ENCODE measurements at regions not wholly inside any gene's neighbourhood (a gene's known extent, or its start where the extent isn't known, plus 50 kb on each side); places are given as distances from the start of the nearest gene placed in this dataset.

GRCh38 chr12:11965258-11965910, 105.4 kb upstream of the BCL2L14 start:
- TF ChIP-seq JUND (IDR thresholded peaks at IDR 0.05; ENCODE audit: low read depth) = no peak
- no peak for DNase-seq (ENCODE audit: low read depth in 1 of 2, low spot score in 1 of 2)
- in situ Hi-C loops (cut with HindIII; ENCODE audit: low pct_unique_long_range_greater_than_20kb, low sequenced_read_pairs) = no loop called here

- DNase-seq (ENCODE audit: low read depth in 1 of 2, low spot score in 1 of 2) = no peak
- no peak for TF ChIP-seq JUND (IDR thresholded peaks at IDR 0.05; ENCODE audit: low read depth)
- in situ Hi-C loops (cut with HindIII; ENCODE audit: low pct_unique_long_range_greater_than_20kb, low sequenced_read_pairs) = no loop called here
These were observed 103.2 kb upstream of the BCL2L14 start for GRCh38 chr12:11967376-11968047.

- no peak for TF ChIP-seq JUND (IDR thresholded peaks at IDR 0.05; ENCODE audit: low read depth)
- no peak for DNase-seq (ENCODE audit: low read depth in 1 of 2, low spot score in 1 of 2)
- in situ Hi-C loops (cut with HindIII; ENCODE audit: low pct_unique_long_range_greater_than_20kb, low sequenced_read_pairs) = no loop called here
These were observed 102.7 kb upstream of the BCL2L14 start for GRCh38 chr12:11968048-11968383.

- in situ Hi-C loops (cut with HindIII; ENCODE audit: low pct_unique_long_range_greater_than_20kb, low sequenced_read_pairs) = no loop called here
- DNase-seq (ENCODE audit: low read depth in 1 of 2, low spot score in 1 of 2) = no peak
- no peak for TF ChIP-seq JUND (IDR thresholded peaks at IDR 0.05; ENCODE audit: low read depth)
These were observed 102.2 kb upstream of the BCL2L14 start for GRCh38 chr12:11968516-11968915.

GRCh38 chr12:11969437-11970154, 101.1 kb upstream of the BCL2L14 start:
- no peak for DNase-seq (ENCODE audit: low read depth in 1 of 2, low spot score in 1 of 2)
- no peak for TF ChIP-seq JUND (IDR thresholded peaks at IDR 0.05; ENCODE audit: low read depth)
- in situ Hi-C loops (cut with HindIII; ENCODE audit: low pct_unique_long_range_greater_than_20kb, low sequenced_read_pairs) = no loop called here

GRCh38 chr12:11970155-11970520, 100.6 kb upstream of the BCL2L14 start:
- no peak for TF ChIP-seq JUND (IDR thresholded peaks at IDR 0.05; ENCODE audit: low read depth)
- DNase-seq (ENCODE audit: low read depth in 1 of 2, low spot score in 1 of 2) = no peak
- in situ Hi-C loops (cut with HindIII; ENCODE audit: low pct_unique_long_range_greater_than_20kb, low sequenced_read_pairs) = no loop called here

- no peak for DNase-seq (ENCODE audit: low read depth in 1 of 2, low spot score in 1 of 2)
- TF ChIP-seq JUND (IDR thresholded peaks at IDR 0.05; ENCODE audit: low read depth) = no peak
- in situ Hi-C loops (cut with HindIII; ENCODE audit: low pct_unique_long_range_greater_than_20kb, low sequenced_read_pairs) = no loop called here
These were observed 97.3 kb upstream of the BCL2L14 start for GRCh38 chr12:11973396-11973795.

GRCh38 chr12:11976005-11976404, 94.7 kb upstream of the BCL2L14 start:
- in situ Hi-C loops (cut with HindIII; ENCODE audit: low pct_unique_long_range_greater_than_20kb, low sequenced_read_pairs) = no loop called here
- no peak for TF ChIP-seq JUND (IDR thresholded peaks at IDR 0.05; ENCODE audit: low read depth)

GRCh38 chr12:11978726-11979384, 91.9 kb upstream of the BCL2L14 start:
- no peak for TF ChIP-seq JUND (IDR thresholded peaks at IDR 0.05; ENCODE audit: low read depth)
- in situ Hi-C loops (cut with HindIII; ENCODE audit: low pct_unique_long_range_greater_than_20kb, low sequenced_read_pairs) = no loop called here
- DNase-seq (ENCODE audit: low read depth in 1 of 2, low spot score in 1 of 2) = no peak

More at GRCh38 chr12:11976005-11976404, 94.7 kb upstream of the BCL2L14 start:
- no peak for DNase-seq (ENCODE audit: low read depth in 1 of 2, low spot score in 1 of 2)

- DNase-seq (ENCODE audit: low read depth in 1 of 2, low spot score in 1 of 2) = no peak
- in situ Hi-C loops (cut with HindIII; ENCODE audit: low pct_unique_long_range_greater_than_20kb, low sequenced_read_pairs) = no loop called here
- TF ChIP-seq JUND (IDR thresholded peaks at IDR 0.05; ENCODE audit: low read depth) = no peak
These were observed 90.6 kb upstream of the BCL2L14 start for GRCh38 chr12:11980115-11980514.

- TF ChIP-seq JUND (IDR thresholded peaks at IDR 0.05; ENCODE audit: low read depth) = no peak
- in situ Hi-C loops (cut with HindIII; ENCODE audit: low pct_unique_long_range_greater_than_20kb, low sequenced_read_pairs) = no loop called here
- no peak for DNase-seq (ENCODE audit: low read depth in 1 of 2, low spot score in 1 of 2)
These were observed 89.5 kb upstream of the BCL2L14 start for GRCh38 chr12:11981121-11981733.

GRCh38 chr12:11984417-11984816, 86.3 kb upstream of the BCL2L14 start:
- no peak for DNase-seq (ENCODE audit: low read depth in 1 of 2, low spot score in 1 of 2)
- in situ Hi-C loops (cut with HindIII; ENCODE audit: low pct_unique_long_range_greater_than_20kb, low sequenced_read_pairs) = no loop called here
- no peak for TF ChIP-seq JUND (IDR thresholded peaks at IDR 0.05; ENCODE audit: low read depth)

Data from T47D (cell line).